KMS-11 (cell line): ENCODE measurements at regions not wholly inside any gene's neighbourhood (a gene's known extent, or its start where the extent isn't known, plus 50 kb on each side); places are given as distances from the start of the nearest gene placed in this dataset.

ENCODE experiments used
- H2AFZ ChIP-seq: fragments of 200-600 bp; sonication (generic); 2 replicates; pipeline ENCODE4 v1.6.1; 2016; ENCODE audit warnings: antibody characterized with exemption, mixed run types, low read depth
- H3K27ac ChIP-seq: fragments of 200-600 bp; sonication (generic); 2 replicates; pipeline ENCODE4 v1.6.1; 2016; ENCODE audit warnings: mild to moderate bottlenecking, mixed run types
- H3K27me3 ChIP-seq: fragments of 200-600 bp; sonication (generic); 2 replicates; pipeline ENCODE4 v1.6.1; 2017; ENCODE audit warnings: mild to moderate bottlenecking, low read depth, mixed run types, moderate library complexity; ENCODE audit not compliant: insufficient read depth
- H3K36me3 ChIP-seq: fragments of 200-600 bp; sonication (generic); 2 replicates; pipeline ENCODE4 v1.6.1; 2017; ENCODE audit warnings: mild to moderate bottlenecking, mixed run types; ENCODE audit not compliant: insufficient read depth
- H3K4me1 ChIP-seq: fragments of 200-600 bp; sonication (generic); 2 replicates; pipeline ENCODE4 v1.6.1; 2016; ENCODE audit warnings: mild to moderate bottlenecking, low read depth, mixed run types; ENCODE audit not compliant: poor library complexity, severe bottlenecking
- H3K4me2 ChIP-seq: fragments of 200-600 bp; sonication (generic); 2 replicates; pipeline ENCODE4 v1.7.0; 2016; ENCODE audit warnings: mild to moderate bottlenecking, mixed run types
- H3K4me3 ChIP-seq: fragments of 200-600 bp; sonication (generic); IDR thresholded peaks from 2 replicates; pipeline ENCODE4 v1.6.1; 2017; ENCODE audit warnings: low read depth, low read length, mixed read lengths; ENCODE audit not compliant: insufficient read depth
- H3K79me2 ChIP-seq: fragments of 200-600 bp; sonication (generic); 2 replicates; pipeline ENCODE4 v1.6.1; 2016; ENCODE audit warnings: low read depth, mixed run types; ENCODE audit not compliant: insufficient read depth
- H3K9ac ChIP-seq: fragments of 200-600 bp; sonication (generic); 2 replicates; pipeline ENCODE4 v1.6.1; 2016; ENCODE audit warnings: mild to moderate bottlenecking, mixed run types
- H4K20me1 ChIP-seq: fragments of 200-600 bp; sonication (generic); 2 replicates; pipeline ENCODE4 v1.6.1; 2016; ENCODE audit warnings: mild to moderate bottlenecking, mixed run types; ENCODE audit not compliant: insufficient read depth
- TF ChIP-seq, protein P1 (sequence below): fragments of 200-600 bp; sonication (generic); conservative IDR thresholded peaks from 2 replicates; pipeline ENCODE4 v1.6.1; 2017; ENCODE audit warnings: low read depth, mild to moderate bottlenecking, antibody characterized with exemption, low read length, moderate library complexity, mixed read lengths

DNA sequence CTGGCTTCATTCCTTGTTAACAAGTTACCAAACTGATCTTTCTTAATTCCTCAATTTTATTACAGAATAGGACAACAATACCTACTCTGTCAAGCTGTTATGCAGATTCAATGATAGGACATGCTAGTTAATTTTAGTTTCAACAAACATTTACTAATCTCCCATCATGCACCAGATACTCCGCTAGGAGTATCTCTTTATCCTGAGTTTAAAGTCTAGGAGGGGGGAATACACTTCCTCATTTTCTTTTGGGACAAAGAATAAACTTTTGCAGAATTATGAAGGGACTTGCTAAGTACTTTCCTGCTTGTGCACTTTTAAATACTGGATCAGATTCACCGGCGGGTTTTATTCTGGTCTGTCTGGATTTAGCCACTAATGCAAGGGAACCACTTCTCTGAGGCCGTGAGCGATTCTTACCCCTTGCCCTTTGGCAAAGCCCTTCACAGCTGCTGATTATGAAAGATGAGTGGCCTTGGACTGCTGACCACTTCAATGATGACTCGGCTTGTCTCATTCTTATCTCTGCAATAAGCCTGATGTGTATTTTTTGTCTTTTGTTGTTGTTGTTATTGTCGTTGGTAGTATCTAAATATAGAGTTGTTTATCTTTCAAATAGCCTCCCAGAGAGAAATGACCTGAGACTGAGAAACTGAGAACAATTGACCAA, 73.9 kb downstream of the RMI1 start:
- Histone ChIP-seq H3K27ac (no peak overlapping the region), H3K9ac (no peak overlapping the region), H3K79me2 (no peaks in the 10 kb centered on the region), H4K20me1 (no peaks in the 10 kb centered on the region), H2AFZ (no peak overlapping the region), H3K27me3 (no peaks in the 10 kb centered on the region), H3K4me2 (no peak overlapping the region), H3K36me3 (no peaks in the 10 kb centered on the region), H3K4me1 (no peaks in the 10 kb centered on the region), H3K4me3 (no peak overlapping the region)
- TF ChIP-seq, protein P1, sequence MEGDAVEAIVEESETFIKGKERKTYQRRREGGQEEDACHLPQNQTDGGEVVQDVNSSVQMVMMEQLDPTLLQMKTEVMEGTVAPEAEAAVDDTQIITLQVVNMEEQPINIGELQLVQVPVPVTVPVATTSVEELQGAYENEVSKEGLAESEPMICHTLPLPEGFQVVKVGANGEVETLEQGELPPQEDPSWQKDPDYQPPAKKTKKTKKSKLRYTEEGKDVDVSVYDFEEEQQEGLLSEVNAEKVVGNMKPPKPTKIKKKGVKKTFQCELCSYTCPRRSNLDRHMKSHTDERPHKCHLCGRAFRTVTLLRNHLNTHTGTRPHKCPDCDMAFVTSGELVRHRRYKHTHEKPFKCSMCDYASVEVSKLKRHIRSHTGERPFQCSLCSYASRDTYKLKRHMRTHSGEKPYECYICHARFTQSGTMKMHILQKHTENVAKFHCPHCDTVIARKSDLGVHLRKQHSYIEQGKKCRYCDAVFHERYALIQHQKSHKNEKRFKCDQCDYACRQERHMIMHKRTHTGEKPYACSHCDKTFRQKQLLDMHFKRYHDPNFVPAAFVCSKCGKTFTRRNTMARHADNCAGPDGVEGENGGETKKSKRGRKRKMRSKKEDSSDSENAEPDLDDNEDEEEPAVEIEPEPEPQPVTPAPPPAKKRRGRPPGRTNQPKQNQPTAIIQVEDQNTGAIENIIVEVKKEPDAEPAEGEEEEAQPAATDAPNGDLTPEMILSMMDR: no peak

- Histone ChIP-seq H3K36me3 (no peaks in the 10 kb centered on the region), H3K79me2 (no peaks in the 10 kb centered on the region), H3K27me3 (no peaks in the 10 kb centered on the region), H3K9ac (no peak overlapping the region), H3K4me3 (no peak overlapping the region), H3K27ac (no peak overlapping the region), H4K20me1 (no peaks in the 10 kb centered on the region), H3K4me2 (no peak overlapping the region), H3K4me1 (no peaks in the 10 kb centered on the region), H2AFZ (no peak overlapping the region)
- TF ChIP-seq, protein P1: no peak
These were observed 77.1 kb downstream of the RMI1 start for GRCh38 chr9:84057662-84058061.

- H3K27ac ChIP-seq: no peak overlapping the region
- H3K79me2 ChIP-seq: no peaks in the 10 kb centered on the region
- no peak overlapping the region for H3K4me2 ChIP-seq
- H3K36me3 ChIP-seq: no peaks in the 10 kb centered on the region
- no peak overlapping the region for H3K4me3 ChIP-seq
- H3K27me3 ChIP-seq: no peaks in the 10 kb centered on the region
- no peak overlapping the region for H2AFZ ChIP-seq
- no peak overlapping the region for H3K9ac ChIP-seq
- no peaks in the 10 kb centered on the region for H4K20me1 ChIP-seq
- no peaks in the 10 kb centered on the region for H3K4me1 ChIP-seq
- TF ChIP-seq, protein P1: no peak
These were observed 79.3 kb downstream of the RMI1 start for GRCh38 chr9:84059936-84060335.

GRCh38 chr9:84061613-84062193, 81.1 kb downstream of the RMI1 start:
- no peaks in the 10 kb centered on the region for H3K27me3 ChIP-seq
- H4K20me1 ChIP-seq: no peaks in the 10 kb centered on the region
- no peak overlapping the region for H3K27ac ChIP-seq
- no peak overlapping the region for H3K9ac ChIP-seq
- no peak overlapping the region for H3K4me2 ChIP-seq
- H3K36me3 ChIP-seq: no peaks in the 10 kb centered on the region
- no peak overlapping the region for H3K4me3 ChIP-seq
- H2AFZ ChIP-seq: no peak overlapping the region
- no peaks in the 10 kb centered on the region for H3K79me2 ChIP-seq
- H3K4me1 ChIP-seq: no peaks in the 10 kb centered on the region
- TF ChIP-seq, protein P1: no peak
